GM08714 (cell line): ENCODE measurements at regions not wholly inside any gene's neighbourhood (a gene's known extent, or its start where the extent isn't known, plus 50 kb on each side); places are given as distances from the start of the nearest gene placed in this dataset.
"Not testable (repeated sequence)": the region's sequence is repeated elsewhere in the genome, so short reads cannot be mapped to it uniquely, and the experiment has no call there.

Source experiments
- H3K4me3 ChIP-seq: fragments of 200-500 bp; sonication (Bioruptor generic); 2 replicates; pipeline ENCODE4 v1.5.1; 2014; ENCODE audit warnings: mild to moderate bottlenecking, low read length, inconsistent platforms
- ZNF274 ChIP-seq: IDR thresholded peaks from 2 replicates; pipeline ENCODE4 v1.6.1; 2012; ENCODE audit warnings: mild to moderate bottlenecking, low read depth, low read length

- TF ChIP-seq ZNF274, result no peak
- H3K4me3 ChIP-seq, result no peak overlapping the region
Observed at GRCh38 chr2:12607971-12608370, 108.8 kb upstream of the TRIB2 start.

- H3K4me3 ChIP-seq, result no peak overlapping the region
- TF ChIP-seq ZNF274, result no peak
Observed at GRCh38 chr2:12610314-12610713, 106.4 kb upstream of the TRIB2 start.

- H3K4me3 ChIP-seq, result no peak overlapping the region
- no peak for TF ChIP-seq ZNF274
Observed at GRCh38 chr2:12612168-12612567, 104.6 kb upstream of the TRIB2 start.

GRCh38 chr2:12612671-12613070, 104.1 kb upstream of the TRIB2 start:
- no peak overlapping the region for H3K4me3 ChIP-seq

GRCh38 chr2:12613137-12613835, 103.5 kb upstream of the TRIB2 start:
- TF ChIP-seq ZNF274, result no peak

More at GRCh38 chr2:12612671-12613070, 104.1 kb upstream of the TRIB2 start:
- TF ChIP-seq ZNF274, result no peak

GRCh38 chr2:12615509-12615908, 101.2 kb upstream of the TRIB2 start:
- H3K4me3 ChIP-seq, result no peak overlapping the region
- TF ChIP-seq ZNF274, result no peak

More at GRCh38 chr2:12613137-12613835, 103.5 kb upstream of the TRIB2 start:
- no peak overlapping the region for H3K4me3 ChIP-seq

GRCh38 chr2:12616456-12617156, 100.1 kb upstream of the TRIB2 start:
- no peak for TF ChIP-seq ZNF274
- H3K4me3 ChIP-seq, result no peak overlapping the region

- no peak for TF ChIP-seq ZNF274
Observed at GRCh38 chr2:12617366-12617765, 99.4 kb upstream of the TRIB2 start.

GRCh38 chr2:12617853-12618252, 98.9 kb upstream of the TRIB2 start:
- TF ChIP-seq ZNF274, result no peak
- no peak overlapping the region for H3K4me3 ChIP-seq

More at GRCh38 chr2:12617366-12617765, 99.4 kb upstream of the TRIB2 start:
- no peak overlapping the region for H3K4me3 ChIP-seq

GRCh38 chr2:12618576-12618975, 98.2 kb upstream of the TRIB2 start:
- no peak overlapping the region for H3K4me3 ChIP-seq
- TF ChIP-seq ZNF274, result no peak

- TF ChIP-seq ZNF274, result no peak
- no peak overlapping the region for H3K4me3 ChIP-seq
Observed at GRCh38 chr2:12619975-12620374, 96.8 kb upstream of the TRIB2 start.

- TF ChIP-seq ZNF274, result no peak
- no peak overlapping the region for H3K4me3 ChIP-seq
Observed at GRCh38 chr2:12620759-12621158, 96.0 kb upstream of the TRIB2 start.

GRCh38 chr2:12623051-12623450, 93.7 kb upstream of the TRIB2 start:
- no peak overlapping the region for H3K4me3 ChIP-seq
- TF ChIP-seq ZNF274, result no peak

- no peak overlapping the region for H3K4me3 ChIP-seq
- no peak for TF ChIP-seq ZNF274
Observed at GRCh38 chr2:12624384-12624783, 92.4 kb upstream of the TRIB2 start.

- TF ChIP-seq ZNF274, result no peak
- H3K4me3 ChIP-seq, result no peak overlapping the region
Observed at GRCh38 chr2:12624905-12625598, 91.7 kb upstream of the TRIB2 start.

GRCh38 chr2:12628541-12628940, 88.2 kb upstream of the TRIB2 start:
- H3K4me3 ChIP-seq, result not testable (repeated sequence)
